Tibial nerve (tissue), 4 donors: ENCODE measurements at regions not wholly inside any gene's neighbourhood (a gene's known extent, or its start where the extent isn't known, plus 50 kb on each side); places are given as distances from the start of the nearest gene placed in this dataset.

ENCODE experiments used
- CTCF ChIP-seq, 5 experiments: fragments of 200-600 bp in 3 of 5; fragments of 450-650 bp in 2 of 5; sonication (generic) in 3 of 5; IDR thresholded peaks; one replicate each; pipeline ENCODE4 v1.5.1; 2016 to 2019; ENCODE audit warnings: antibody characterized with exemption in 5 of 5, mild to moderate bottlenecking in 3 of 5, moderate library complexity in 2 of 5
- EP300 ChIP-seq, 2 donors: sonication (generic); formaldehyde crosslinking; IDR thresholded peaks; one replicate each; pipeline ENCODE4 v1.6.1; 2017; ENCODE audit warnings: antibody characterized with exemption in 2 of 2, mild to moderate bottlenecking in 1 of 2

GRCh38 chr16:66197668-66198278 is 168.7 kb upstream of the CDH5 start:
- TF ChIP-seq CTCF (IDR thresholded peaks at IDR 0.05) (no peak), EP300 (IDR thresholded peaks at IDR 0.05) (no peak)
